SK-N-SH (cell line): ENCODE measurements at regions not wholly inside any gene's neighbourhood (a gene's known extent, or its start where the extent isn't known, plus 50 kb on each side); places are given as distances from the start of the nearest gene placed in this dataset.

Source experiments
- CTCF ChIA-PET: fragments of 300-600, 350-600 bp; formaldehyde crosslinking; extraction: SDS; loops from one replicate; lab custom pipeline; 2021; lab: Yijun Ruan, JAX
- POLR2A ChIA-PET: fragments of 350-600 bp; sonication (Branson Sonifier 250); formaldehyde crosslinking; extraction: SDS; loops from one replicate; lab custom pipeline; 2020; ENCODE audit warnings: antibody characterized with exemption, inconsistent platforms; lab: Yijun Ruan, JAX
- DNase-seq: peaks from one replicate; pipeline ENCODE4 v3.0.0; 2012
- H2AFZ ChIP-seq: fragments of 200-600 bp; sonication (generic); 2 replicates; pipeline ENCODE4 v1.8.1; 2016; ENCODE audit warnings: antibody characterized with exemption, mild to moderate bottlenecking, low read depth
- H3F3A ChIP-seq: fragments of 200-600 bp; sonication (generic); replicated peaks from 2 replicates; pipeline ENCODE3; 2016; ENCODE audit warnings: antibody characterized with exemption, mild to moderate bottlenecking; ENCODE audit not compliant: insufficient read depth
- H3K27ac ChIP-seq, 2 experiments: fragments of 200-500 bp in 1 of 2; fragments of 200-600 bp in 1 of 2; sonication (Bioruptor generic) in 1 of 2; sonication (generic), shearing (Covaris generic) in 1 of 2; 2 replicates each; pipeline versions ENCODE4 v1.5.1 to v1.6.1; 2014 to 2016; ENCODE audit warnings: low read depth in 2 of 2, inconsistent platforms in 1 of 2, low read length in 1 of 2, mild to moderate bottlenecking in 1 of 2, mixed read lengths in 1 of 2
- H3K27me3 ChIP-seq: fragments of 200-600 bp; sonication (generic), shearing (Covaris generic); 2 replicates; pipeline ENCODE4 v1.6.1; 2016; ENCODE audit warnings: mixed run types; ENCODE audit not compliant: insufficient read depth
- H3K36me3 ChIP-seq, 2 experiments: fragments of 200-500 bp in 1 of 2; fragments of 200-600 bp in 1 of 2; sonication (Bioruptor generic) in 1 of 2; sonication (generic) in 1 of 2; replicated peaks in 1 of 2; 2 replicates each; pipeline versions ENCODE3 to v1.5.1; 2014 to 2016; ENCODE audit warnings: low read length in 1 of 2, mild to moderate bottlenecking in 1 of 2; ENCODE audit not compliant: insufficient read depth in 2 of 2, control insufficient read depth in 1 of 2
- H3K4me1 ChIP-seq, 2 experiments: fragments of 200-500 bp in 1 of 2; fragments of 200-600 bp in 1 of 2; sonication (Bioruptor generic) in 1 of 2; sonication (generic), shearing (Covaris generic) in 1 of 2; 2 replicates each; pipeline versions ENCODE4 v1.5.1 to v1.6.1; 2014 to 2016; ENCODE audit warnings: low read depth in 1 of 2, low read length in 1 of 2, mixed run types in 1 of 2; ENCODE audit not compliant: insufficient read depth in 2 of 2, control insufficient read depth in 1 of 2
- H3K4me2 ChIP-seq: fragments of 200-600 bp; sonication (generic), shearing (Covaris generic); 2 replicates; pipeline ENCODE4 v1.6.1; 2017; ENCODE audit warnings: mixed run types
- H3K4me3 ChIP-seq, 2 experiments: fragments of 200-500 bp in 1 of 2; fragments of 200-600 bp in 1 of 2; sonication (Bioruptor generic) in 1 of 2; sonication (generic), shearing (Covaris generic) in 1 of 2; 2 replicates each; pipeline versions ENCODE4 v1.5.1 to v1.8.1; 2014 to 2016; ENCODE audit warnings: low read depth in 2 of 2, inconsistent platforms in 1 of 2, low read length in 1 of 2, mild to moderate bottlenecking in 1 of 2, mixed read lengths in 1 of 2, moderate library complexity in 1 of 2
- H3K79me2 ChIP-seq: fragments of 200-600 bp; sonication (generic); 2 replicates; pipeline ENCODE4 v1.8.1; 2017; ENCODE audit warnings: mild to moderate bottlenecking; ENCODE audit not compliant: insufficient read depth
- H3K9ac ChIP-seq: fragments of 200-600 bp; sonication (generic); 2 replicates; pipeline ENCODE4 v1.6.1; 2017; ENCODE audit warnings: mixed run types
- H3K9me2 ChIP-seq: fragments of 200-600 bp; sonication (generic); 2 replicates; pipeline ENCODE4 v1.6.1; 2017; ENCODE audit warnings: mixed run types
- H3K9me3 ChIP-seq: fragments of 200-600 bp; sonication (generic); 2 replicates; pipeline ENCODE4 v1.6.1; 2017; ENCODE audit warnings: mixed run types, mild to moderate bottlenecking, moderate library complexity
- H4K20me1 ChIP-seq: fragments of 200-600 bp; sonication (generic); 2 replicates; pipeline ENCODE4 v1.6.1; 2017; ENCODE audit warnings: mild to moderate bottlenecking, mixed run types; ENCODE audit not compliant: insufficient read depth
- CHD2 ChIP-seq: fragments of 150-350 bp; IDR thresholded peaks from 2 replicates; pipeline ENCODE4 v1.6.1; 2018; ENCODE audit warnings: low read length; ENCODE audit not compliant: partially characterized antibody
- ELF1 ChIP-seq: IDR thresholded peaks from 2 replicates; pipeline ENCODE4 v1.4.0; 2012
- EP300 ChIP-seq, 2 experiments: IDR thresholded peaks; 2 replicates each; pipeline versions ENCODE4 v1.4.0 to v1.6.1; 2012; ENCODE audit warnings: borderline replicate concordance in 1 of 2, low read depth in 1 of 2, low read length in 1 of 2
- FOSL2 ChIP-seq: IDR thresholded peaks from 2 replicates; pipeline ENCODE4 v1.4.0; 2012; ENCODE audit warnings: low read depth, mild to moderate bottlenecking, moderate library complexity, borderline replicate concordance
- FOXJ3 ChIP-seq: sonication (generic); formaldehyde crosslinking; IDR thresholded peaks from 2 replicates; pipeline ENCODE4 v1.5.1; 2020; ENCODE audit warnings: mild to moderate bottlenecking, missing genetic modification reagents
- FOXM1 ChIP-seq: IDR thresholded peaks from 2 replicates; pipeline ENCODE4 v1.4.0; 2012; ENCODE audit warnings: low read depth, mild to moderate bottlenecking
- GABPA ChIP-seq: IDR thresholded peaks from 2 replicates; pipeline ENCODE4 v1.4.0; 2012; ENCODE audit warnings: low read depth, mild to moderate bottlenecking
- IRF3 ChIP-seq: fragments of 150-350 bp; IDR thresholded peaks from 2 replicates; pipeline ENCODE4 v1.6.1; 2016; ENCODE audit warnings: mild to moderate bottlenecking, low read depth, low read length
- JUND ChIP-seq: IDR thresholded peaks from 2 replicates; pipeline ENCODE4 v1.4.0; 2012
- MXI1 ChIP-seq: IDR thresholded peaks from 2 replicates; pipeline ENCODE4 v1.6.1; 2012; ENCODE audit warnings: mild to moderate bottlenecking, low read depth, low read length, improper control_type of control experiment
- NFIC ChIP-seq: IDR thresholded peaks from 2 replicates; pipeline ENCODE4 v1.4.0; 2012; ENCODE audit warnings: borderline replicate concordance
- NRF1 ChIP-seq: IDR thresholded peaks from 2 replicates; pipeline ENCODE4 v1.6.1; 2012; ENCODE audit warnings: low read depth, mild to moderate bottlenecking, low read length
- PBX3 ChIP-seq: IDR thresholded peaks from 2 replicates; pipeline ENCODE4; 2012
- RAD21 ChIP-seq: IDR thresholded peaks from 2 replicates; pipeline ENCODE4 v1.6.1; 2012; ENCODE audit warnings: mild to moderate bottlenecking, low read length
- RFX5 ChIP-seq: IDR thresholded peaks from 2 replicates; pipeline ENCODE4 v1.6.1; 2012; ENCODE audit warnings: mild to moderate bottlenecking, improper control_type of control experiment, low read length
- SMC3 ChIP-seq: IDR thresholded peaks from 2 replicates; pipeline ENCODE4 v1.6.1; 2012; ENCODE audit warnings: low read depth, low read length, improper control_type of control experiment
- TEAD4 ChIP-seq: IDR thresholded peaks from 2 replicates; pipeline ENCODE4 v1.4.0; 2012; ENCODE audit warnings: mild to moderate bottlenecking, borderline replicate concordance; ENCODE audit not compliant: insufficient read depth
- USF1 ChIP-seq: IDR thresholded peaks from 2 replicates; pipeline ENCODE4 v1.4.0; 2012; ENCODE audit warnings: low read depth, borderline replicate concordance
- USF2 ChIP-seq: fragments of 150-350 bp; IDR thresholded peaks from 2 replicates; pipeline ENCODE4 v1.6.1; 2017; ENCODE audit warnings: antibody characterized with exemption, low read length, low read depth, borderline replicate concordance
- YY1 ChIP-seq: IDR thresholded peaks from 2 replicates; pipeline ENCODE4 v1.4.0; 2012; ENCODE audit warnings: low read depth, mild to moderate bottlenecking
- ZBTB33 ChIP-seq: IDR thresholded peaks from 2 replicates; pipeline ENCODE4 v1.4.0; 2012; ENCODE audit warnings: low read depth, borderline replicate concordance
- WGBS: methylation state at CpG from one replicate; pipeline ENCODE4 v1.1.6; 2017; ENCODE audit warnings: low lambda C conversion rate; 5-methylcytosine and 5-hydroxymethylcytosine counted together

GRCh38 chrX:125782184-125782583 is 383.9 kb downstream of the DCAF12L2 start:
- Histone ChIP-seq H3K79me2 (no peaks in the 10 kb centered on the region), H3K4me1 (no peaks in the 10 kb centered on the region), H3F3A (no peaks in the 10 kb centered on the region), H3K27ac (no peak overlapping the region), H3K4me3 (no peak overlapping the region), H3K9me2 (no peaks in the 10 kb centered on the region), H3K4me2 (no peak overlapping the region), H2AFZ (no peak overlapping the region), H3K9me3 (no peaks in the 10 kb centered on the region; the same call in 1 of the 2 replicates), H4K20me1 (no peaks in the 10 kb centered on the region), H3K27me3 (no peaks in the 10 kb centered on the region), H3K9ac (no peak overlapping the region), H3K36me3 (no peaks in the 10 kb centered on the region)
- POLR2A ChIA-PET = no interaction called here
- no peak for DNase-seq
- whole genome bisulfite sequencing = 0% methylated on average over 2 of the region's 2 CpGs
- CTCF ChIA-PET = no interaction called here
- no peak for TF ChIP-seq RAD21
- TF ChIP-seq PBX3 = no peak
- TF ChIP-seq JUND = no peak
- no peak for TF ChIP-seq SMC3
- no peak for TF ChIP-seq USF1
- TF ChIP-seq FOXM1 = no peak
- no peak for TF ChIP-seq IRF3
- no peak for TF ChIP-seq NFIC

GRCh38 chrX:125786316-125786715 is 379.8 kb downstream of the DCAF12L2 start:
- Histone ChIP-seq H3K27ac (no peak overlapping the region), H3F3A (no peaks in the 10 kb centered on the region), H4K20me1 (no peaks in the 10 kb centered on the region), H3K9me3 (no peaks in the 10 kb centered on the region), H3K79me2 (no peaks in the 10 kb centered on the region), H3K4me2 (no peak overlapping the region), H3K27me3 (no peaks in the 10 kb centered on the region), H3K9ac (no peak overlapping the region), H2AFZ (no peak overlapping the region), H3K36me3 (no peaks in the 10 kb centered on the region), H3K4me1 (no peaks in the 10 kb centered on the region), H3K9me2 (no peaks in the 10 kb centered on the region), H3K4me3 (no peak overlapping the region)
- POLR2A ChIA-PET = no interaction called here
- WGBS = 0% methylated on average over 2 of the region's 2 CpGs
- no peak for DNase-seq
- CTCF ChIA-PET = no interaction called here
- TF ChIP-seq YY1 (no peak), RFX5 (no peak), CHD2 (no peak), ELF1 (no peak), FOSL2 (no peak), GABPA (no peak), PBX3 (no peak), SMC3 (no peak), NRF1 (no peak), USF2 (no peak), ZBTB33 (no peak), TEAD4 (no peak), FOXJ3 (CRISPR knock-in tag) (no peak), EP300 (IDR thresholded peaks at IDR 0.05; ENCODE audit: borderline replicate concordance in 1 of 2, low read depth in 1 of 2, low read length in 1 of 2) (no peak), MXI1 (no peak), JUND (no peak), USF1 (no peak), FOXM1 (no peak)
